ENCODE measurements at regions not wholly inside any gene's neighbourhood (a gene's known extent, or its start where the extent isn't known, plus 50 kb on each side); places are given as distances from the start of the nearest gene placed in this dataset.

DNA sequence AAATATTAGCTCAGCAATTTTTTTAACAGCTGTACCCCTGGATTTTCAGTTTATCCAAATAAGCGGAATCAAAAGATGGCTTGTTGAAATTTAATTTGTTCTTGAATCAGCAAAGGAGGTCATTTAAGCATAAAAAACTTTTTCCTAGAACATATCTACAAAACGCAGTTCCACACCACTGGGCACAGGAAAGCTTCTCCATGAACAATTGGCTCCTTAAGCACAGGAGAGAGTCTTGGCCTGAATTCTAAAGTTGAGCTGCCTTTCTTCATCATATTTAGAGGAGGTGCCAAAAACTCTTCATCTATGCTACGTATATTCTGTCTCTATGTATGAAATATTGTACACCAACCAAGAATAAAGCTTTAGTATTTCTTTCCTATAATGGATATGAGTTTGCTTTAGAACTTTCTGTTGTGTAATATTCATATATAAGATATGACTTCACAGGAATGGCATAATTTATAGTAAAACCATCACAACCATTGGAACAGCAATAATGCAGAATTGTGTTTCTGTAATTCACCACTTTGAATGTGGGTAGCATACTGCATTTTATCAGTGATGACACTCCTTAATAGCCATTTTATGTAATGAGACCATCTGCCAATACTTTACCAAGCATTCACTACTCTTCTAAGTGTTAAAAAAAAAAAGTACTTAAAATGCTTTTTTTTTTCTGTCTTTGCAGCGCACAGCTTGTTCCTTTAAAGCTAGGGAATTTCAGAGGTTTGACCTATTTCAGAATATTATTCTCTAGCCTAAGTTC, 263.7 kb downstream of the SLITRK6 start:
- Histone ChIP-seq H3K27ac (ENCODE audit: low read depth, low read length) (no peak overlapping the region), H3K4me3 (ENCODE audit: low read length) (no peak overlapping the region), H3K27me3 (ENCODE audit: control insufficient read depth, low read length) (no peaks in the 10 kb centered on the region), H3K4me1 (ENCODE audit: control insufficient read depth, low read length) (no peaks in the 10 kb centered on the region), H3K4me2 (ENCODE audit: low read length) (no peak overlapping the region), H3K9me2 (replicated peaks; ENCODE audit: control insufficient read depth, low read length) (no peaks in the 10 kb centered on the region), H3F3A (ENCODE audit: control insufficient read depth, insufficient read depth) (no peaks in the 10 kb centered on the region), H3K36me3 (ENCODE audit: control insufficient read depth, low read length) (no peaks in the 10 kb centered on the region), H3K79me2 (ENCODE audit: control insufficient read depth, low read length) (no peaks in the 10 kb centered on the region), H4K20me1 (ENCODE audit: control insufficient read depth, insufficient read depth, low read depth, low read length) (no peaks in the 10 kb centered on the region), H3K9me3 (ENCODE audit: control insufficient read depth, insufficient read depth, low read length) (no peaks in the 10 kb centered on the region)
- TF ChIP-seq, protein P1, sequence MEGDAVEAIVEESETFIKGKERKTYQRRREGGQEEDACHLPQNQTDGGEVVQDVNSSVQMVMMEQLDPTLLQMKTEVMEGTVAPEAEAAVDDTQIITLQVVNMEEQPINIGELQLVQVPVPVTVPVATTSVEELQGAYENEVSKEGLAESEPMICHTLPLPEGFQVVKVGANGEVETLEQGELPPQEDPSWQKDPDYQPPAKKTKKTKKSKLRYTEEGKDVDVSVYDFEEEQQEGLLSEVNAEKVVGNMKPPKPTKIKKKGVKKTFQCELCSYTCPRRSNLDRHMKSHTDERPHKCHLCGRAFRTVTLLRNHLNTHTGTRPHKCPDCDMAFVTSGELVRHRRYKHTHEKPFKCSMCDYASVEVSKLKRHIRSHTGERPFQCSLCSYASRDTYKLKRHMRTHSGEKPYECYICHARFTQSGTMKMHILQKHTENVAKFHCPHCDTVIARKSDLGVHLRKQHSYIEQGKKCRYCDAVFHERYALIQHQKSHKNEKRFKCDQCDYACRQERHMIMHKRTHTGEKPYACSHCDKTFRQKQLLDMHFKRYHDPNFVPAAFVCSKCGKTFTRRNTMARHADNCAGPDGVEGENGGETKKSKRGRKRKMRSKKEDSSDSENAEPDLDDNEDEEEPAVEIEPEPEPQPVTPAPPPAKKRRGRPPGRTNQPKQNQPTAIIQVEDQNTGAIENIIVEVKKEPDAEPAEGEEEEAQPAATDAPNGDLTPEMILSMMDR (IDR thresholded peaks at IDR 0.05; ENCODE audit: low read depth, low read length, poor library complexity, severe bottlenecking) = no peak
- no peak for TF ChIP-seq EZH2phosphoT487 (IDR thresholded peaks at IDR 0.05; ENCODE audit: borderline replicate concordance, low read length)

DNA sequence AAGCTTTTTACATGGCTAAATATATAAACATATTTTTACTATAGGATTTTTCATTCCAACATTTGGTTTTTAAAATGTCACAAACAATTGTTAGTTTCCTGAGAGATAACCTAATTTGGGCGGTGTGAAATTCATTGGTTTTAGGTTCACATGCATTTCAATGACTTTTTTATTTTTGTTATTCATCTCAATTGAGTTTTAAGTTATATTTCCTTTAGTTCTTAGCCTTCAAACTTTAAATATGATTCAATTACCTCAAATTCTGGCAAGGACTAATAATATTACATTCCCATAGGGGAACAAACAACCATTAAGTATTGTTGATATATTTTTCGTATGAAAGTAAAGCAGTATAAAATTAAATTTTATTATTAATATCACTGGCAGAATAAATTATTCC, 265.3 kb downstream of the SLITRK6 start:
- Histone ChIP-seq H3K79me2 (ENCODE audit: control insufficient read depth, low read length) (no peaks in the 10 kb centered on the region), H3K36me3 (ENCODE audit: control insufficient read depth, low read length) (no peaks in the 10 kb centered on the region), H4K20me1 (ENCODE audit: control insufficient read depth, insufficient read depth, low read depth, low read length) (no peaks in the 10 kb centered on the region), H3K4me2 (ENCODE audit: low read length) (no peak overlapping the region), H3K4me1 (ENCODE audit: control insufficient read depth, low read length) (no peaks in the 10 kb centered on the region), H3F3A (ENCODE audit: control insufficient read depth, insufficient read depth) (no peaks in the 10 kb centered on the region), H3K4me3 (ENCODE audit: low read length) (no peak overlapping the region), H3K27ac (ENCODE audit: low read depth, low read length) (no peak overlapping the region), H3K9me3 (ENCODE audit: control insufficient read depth, insufficient read depth, low read length) (no peaks in the 10 kb centered on the region), H3K27me3 (ENCODE audit: control insufficient read depth, low read length) (no peaks in the 10 kb centered on the region), H3K9me2 (replicated peaks; ENCODE audit: control insufficient read depth, low read length) (no peaks in the 10 kb centered on the region)
- TF ChIP-seq, protein P1 (IDR thresholded peaks at IDR 0.05; ENCODE audit: low read depth, low read length, poor library complexity, severe bottlenecking) = no peak
- TF ChIP-seq EZH2phosphoT487 (IDR thresholded peaks at IDR 0.05; ENCODE audit: borderline replicate concordance, low read length) = no peak

DNA sequence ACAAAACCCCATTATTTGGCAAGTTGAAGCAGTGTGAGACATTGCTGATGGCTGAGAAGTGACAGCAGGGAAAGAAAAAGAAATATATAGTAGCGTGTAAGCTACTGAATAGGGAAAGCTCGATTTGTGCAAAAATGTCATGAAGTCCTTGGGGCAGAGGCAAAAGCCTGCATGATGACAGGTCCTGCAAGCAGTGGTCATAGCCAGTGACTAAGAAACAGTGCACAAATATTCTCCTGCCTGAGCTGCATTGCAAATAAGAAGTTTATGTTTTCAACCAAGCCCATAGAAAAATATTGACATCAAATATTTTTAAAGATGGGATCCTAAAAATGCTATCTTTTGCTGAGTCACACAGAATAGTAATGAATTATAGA, 270.0 kb downstream of the SLITRK6 start:
- Histone ChIP-seq H3K36me3 (ENCODE audit: control insufficient read depth, low read length) (no peaks in the 10 kb centered on the region), H3F3A (ENCODE audit: control insufficient read depth, insufficient read depth) (no peaks in the 10 kb centered on the region), H3K9me2 (replicated peaks; ENCODE audit: control insufficient read depth, low read length) (no peaks in the 10 kb centered on the region), H3K4me3 (ENCODE audit: low read length) (no peak overlapping the region), H3K27ac (ENCODE audit: low read depth, low read length) (no peak overlapping the region), H3K4me1 (ENCODE audit: control insufficient read depth, low read length) (no peaks in the 10 kb centered on the region), H4K20me1 (ENCODE audit: control insufficient read depth, insufficient read depth, low read depth, low read length) (no peaks in the 10 kb centered on the region), H3K27me3 (ENCODE audit: control insufficient read depth, low read length) (no peaks in the 10 kb centered on the region), H3K9me3 (ENCODE audit: control insufficient read depth, insufficient read depth, low read length) (no peaks in the 10 kb centered on the region), H3K4me2 (ENCODE audit: low read length) (no peak overlapping the region), H3K79me2 (ENCODE audit: control insufficient read depth, low read length) (no peaks in the 10 kb centered on the region)
- no peak for TF ChIP-seq EZH2phosphoT487 (IDR thresholded peaks at IDR 0.05; ENCODE audit: borderline replicate concordance, low read length)
- TF ChIP-seq, protein P1 (IDR thresholded peaks at IDR 0.05; ENCODE audit: low read depth, low read length, poor library complexity, severe bottlenecking) = no peak

All from DOHH2 (cell line).